B cell (primary cell): ENCODE measurements at regions not wholly inside any gene's neighbourhood (a gene's known extent, or its start where the extent isn't known, plus 50 kb on each side); places are given as distances from the start of the nearest gene placed in this dataset.

Source experiments
- ATAC-seq: fragments of 200-7000 bp; cut with Tn5 transposase; one replicate; pipeline ENCODE4 v1.10.0; 2021; ENCODE audit warnings: low read depth, mild to moderate bottlenecking, moderate number of reproducible peaks, moderate library complexity
- CTCF ChIA-PET: fragments of 350-600 bp; sonication (Branson Sonifier 250); formaldehyde crosslinking; loops from one replicate; lab custom pipeline; 2021; ENCODE audit warnings: antibody characterized with exemption, inconsistent platforms; lab: Charles Lee
- POLR2A ChIA-PET: fragments of 350-600 bp; sonication (Branson Sonifier 250); formaldehyde crosslinking; loops from one replicate; lab custom pipeline; 2021; ENCODE audit warnings: antibody characterized with exemption; lab: Charles Lee
- DNase-seq: peaks from one replicate; pipeline ENCODE4 v3.0.0; 2013
- H2AFZ ChIP-seq: 2 replicates; pipeline ENCODE4 v1.6.1; 2012; ENCODE audit warnings: mild to moderate bottlenecking, low read depth, low read length; ENCODE audit not compliant: insufficient read depth, poor library complexity, severe bottlenecking
- H3K27ac ChIP-seq, 2 donors: 1 replicate in 1 of 2; 2 replicates in 1 of 2; pipeline ENCODE4 v1.5.1; 2012 to 2013; ENCODE audit warnings: low read length in 2 of 2, mild to moderate bottlenecking in 2 of 2, moderate library complexity in 1 of 2
- H3K27me3 ChIP-seq, 4 experiments: fragments of 200-600 bp in 1 of 4; sonication (generic) in 1 of 4; replicated peaks in 1 of 4; 1 replicate in 2 of 4; 2 replicates in 2 of 4; pipeline versions ENCODE4 v1.6.1 to v1.7.0; 2013 to 2016; ENCODE audit warnings: low read length in 3 of 4, mild to moderate bottlenecking in 2 of 4, mixed read lengths in 1 of 4, moderate library complexity in 1 of 4; ENCODE audit not compliant: insufficient read depth in 4 of 4, control insufficient read depth in 3 of 4; ENCODE audit errors: control extremely low read depth in 1 of 4
- H3K36me3 ChIP-seq, 2 experiments: replicated peaks in 1 of 2; 1 replicate in 1 of 2; 2 replicates in 1 of 2; pipeline versions ENCODE4 v1.6.1 to v1.7.1; 2013; ENCODE audit warnings: low read length in 1 of 2; ENCODE audit not compliant: insufficient read depth in 2 of 2, control insufficient read depth in 1 of 2; ENCODE audit errors: control extremely low read depth in 1 of 2, extremely low read depth in 1 of 2
- H3K4me1 ChIP-seq, 2 donors: fragments of 200-600 bp in 1 of 2; sonication (generic) in 1 of 2; 1 replicate in 1 of 2; 2 replicates in 1 of 2; pipeline versions ENCODE4 v1.5.1 to v1.6.1; 2013 to 2017; ENCODE audit warnings: low read length in 2 of 2; ENCODE audit not compliant: control insufficient read depth in 2 of 2, insufficient read depth in 2 of 2
- H3K4me2 ChIP-seq: replicated peaks from 2 replicates; pipeline ENCODE3; 2012; ENCODE audit warnings: mild to moderate bottlenecking, low read depth, low read length; ENCODE audit not compliant: poor library complexity, severe bottlenecking
- H3K4me3 ChIP-seq, 5 experiments: fragments of 200-600 bp in 1 of 5; sonication (generic) in 1 of 5; 1 replicate in 3 of 5; 2 replicates in 2 of 5; pipeline versions ENCODE4 v1.5.1 to v1.7.0; 2011 to 2016; ENCODE audit warnings: low read length in 4 of 5, mild to moderate bottlenecking in 4 of 5, low read depth in 2 of 5, control low read depth in 1 of 5, moderate library complexity in 1 of 5; ENCODE audit not compliant: insufficient read depth in 1 of 5; ENCODE audit errors: control extremely low read depth in 1 of 5, extremely low read depth in 1 of 5
- H3K79me2 ChIP-seq: fragments of 200-600 bp; sonication (generic); one replicate; pipeline ENCODE4 v1.6.0; 2016; ENCODE audit warnings: low read length; ENCODE audit not compliant: control insufficient read depth, insufficient read depth
- H3K9ac ChIP-seq: fragments of 200-600 bp; sonication (generic); 2 replicates; pipeline ENCODE4 v1.6.1; 2017; ENCODE audit warnings: mild to moderate bottlenecking, low read length, moderate library complexity
- H3K9me3 ChIP-seq, 3 donors: one replicate each; pipeline versions ENCODE4 v1.6.1 to v1.7.1; 2013; ENCODE audit warnings: low read length in 2 of 3; ENCODE audit not compliant: control insufficient read depth in 2 of 3, insufficient read depth in 1 of 3; ENCODE audit errors: control extremely low read depth in 1 of 3
- H4K20me1 ChIP-seq: 2 replicates; pipeline ENCODE4 v1.6.0; 2012; ENCODE audit warnings: mild to moderate bottlenecking, low read length; ENCODE audit not compliant: insufficient read depth, control insufficient read depth, poor library complexity, severe bottlenecking
- H3K27ac Mint-ChIP-seq: one replicate; pipeline ENCODE4 v1.8.0; 2021; ENCODE audit warnings: mixed read lengths
- H3K27me3 Mint-ChIP-seq: one replicate; pipeline ENCODE4 v1.8.0; 2021; ENCODE audit warnings: mixed read lengths
- H3K4me1 Mint-ChIP-seq: one replicate; pipeline ENCODE4 v1.8.0; 2021; ENCODE audit warnings: mixed read lengths
- H3K4me3 Mint-ChIP-seq: one replicate; pipeline ENCODE4 v1.8.0; 2021; ENCODE audit warnings: mixed read lengths
- H3K9me3 Mint-ChIP-seq: one replicate; pipeline ENCODE4 v1.8.0; 2022; ENCODE audit warnings: mixed read lengths; ENCODE audit not compliant: insufficient read depth
- CTCF ChIP-seq: fragments of 200-600 bp; IDR thresholded peaks from one replicate; pipeline ENCODE4 v1.8.0; 2022; ENCODE audit warnings: antibody characterized with exemption, mild to moderate bottlenecking
- EZH2 ChIP-seq: IDR thresholded peaks from 2 replicates; pipeline ENCODE4 v1.6.1; 2012; ENCODE audit warnings: borderline replicate concordance, low read depth, mild to moderate bottlenecking, moderate library complexity, low read length; ENCODE audit not compliant: insufficient read depth, poor library complexity, severe bottlenecking
- WGBS: methylation state at CpG from one replicate; pipeline ENCODE4 v1.1.5; 2013; ENCODE audit warnings: missing lambda C conversion rate; ENCODE audit not compliant: insufficient coverage; 5-methylcytosine and 5-hydroxymethylcytosine counted together
- intact Hi-C: fragments of 100-400 bp; cut with micrococcal nuclease; formaldehyde crosslinking; loops from one replicate; pipeline ENCODE4 v1.10.0; 2022

GRCh38 chr1:88552226-88552625 is 131.8 kb upstream of the PKN2 start:
- ATAC-seq, result no peak
- no peak overlapping the region for H2AFZ ChIP-seq

GRCh38 chr1:88557014-88557413 is 127.1 kb upstream of the PKN2 start:
- ATAC-seq, result no peak
- H3K27ac Mint-ChIP-seq, result no peak overlapping the region

More at GRCh38 chr1:88552226-88552625, 131.8 kb upstream of the PKN2 start:
- Histone ChIP-seq H3K4me3 (no peak overlapping the region), H3K9me3 (no peaks in the 10 kb centered on the region), H3K4me1 (no peaks in the 10 kb centered on the region), H4K20me1 (no peaks in the 10 kb centered on the region), H3K27ac (no peak overlapping the region), H3K4me2 (no peak overlapping the region), H3K36me3 (no peaks in the 10 kb centered on the region), H3K79me2 (no peaks in the 10 kb centered on the region), H3K9ac (no peak overlapping the region), H3K27me3 (no peaks in the 10 kb centered on the region)
- Mint-ChIP-seq H3K4me1 (no peaks in the 10 kb centered on the region), H3K27me3 (no peaks in the 10 kb centered on the region), H3K4me3 (no peak overlapping the region), H3K27ac (no peak overlapping the region), H3K9me3 (no peaks in the 10 kb centered on the region)
- POLR2A ChIA-PET, result no interaction called here
- TF ChIP-seq EZH2 (no peak), CTCF (no peak)
- intact Hi-C loops, result no loop called here
- CTCF ChIA-PET, result no interaction called here
- WGBS, result no CpG with 5 or more reads among the region's 2 CpGs
- no peak for DNase-seq

More at GRCh38 chr1:88557014-88557413, 127.1 kb upstream of the PKN2 start:
- no peaks in the 10 kb centered on the region for H3K9me3 ChIP-seq
- no peak overlapping the region for H3K27ac ChIP-seq
- H3K27me3 Mint-ChIP-seq, result no peaks in the 10 kb centered on the region
- DNase-seq, result no peak
- no peak overlapping the region for H2AFZ ChIP-seq
- no peak overlapping the region for H3K4me3 ChIP-seq
- H3K9me3 Mint-ChIP-seq, result no peaks in the 10 kb centered on the region
- no peaks in the 10 kb centered on the region for H3K36me3 ChIP-seq
- H3K4me3 Mint-ChIP-seq, result no peak overlapping the region
- H3K4me1 ChIP-seq, result no peaks in the 10 kb centered on the region
- no peak for TF ChIP-seq CTCF
- no peak for TF ChIP-seq EZH2
- H3K9ac ChIP-seq, result no peak overlapping the region
- no peaks in the 10 kb centered on the region for H4K20me1 ChIP-seq
- H3K27me3 ChIP-seq, result no peaks in the 10 kb centered on the region
- WGBS, result no CpG with 5 or more reads among the region's 3 CpGs
- H3K79me2 ChIP-seq, result no peaks in the 10 kb centered on the region
- intact Hi-C loops, result no loop called here
- no peak overlapping the region for H3K4me2 ChIP-seq
- H3K4me1 Mint-ChIP-seq, result no peaks in the 10 kb centered on the region
- CTCF ChIA-PET, result no interaction called here
- POLR2A ChIA-PET, result no interaction called here
